Right lobe of liver (tissue), 4 donors: ENCODE measurements at regions not wholly inside any gene's neighbourhood (a gene's known extent, or its start where the extent isn't known, plus 50 kb on each side); places are given as distances from the start of the nearest gene placed in this dataset.

Experiments
- POLR2A ChIP-seq: fragments of 450-650 bp; IDR thresholded peaks from one replicate; pipeline ENCODE4 v1.6.1; 2017; ENCODE audit warnings: antibody characterized with exemption, mild to moderate bottlenecking
- TF ChIP-seq, protein P1 (sequence below), 4 donors: fragments of 200-600 bp in 3 of 4; fragments of 450-650 bp in 1 of 4; IDR thresholded peaks; one replicate each; pipeline versions ENCODE4 v1.5.1 to v1.8.0; 2016 to 2022; ENCODE audit warnings: antibody characterized with exemption in 4 of 4, mild to moderate bottlenecking in 2 of 4
- donor health status: DM: no; HTN: no; CAD: no.
- donor health status: DM: no; HTN: no; CAD: no.
- donor health status: DM: no; HTN: yes; CAD: no.

GRCh38 chr2:187869195-187869594 is 315.0 kb upstream of the TFPI start:
- TF ChIP-seq, protein P1, sequence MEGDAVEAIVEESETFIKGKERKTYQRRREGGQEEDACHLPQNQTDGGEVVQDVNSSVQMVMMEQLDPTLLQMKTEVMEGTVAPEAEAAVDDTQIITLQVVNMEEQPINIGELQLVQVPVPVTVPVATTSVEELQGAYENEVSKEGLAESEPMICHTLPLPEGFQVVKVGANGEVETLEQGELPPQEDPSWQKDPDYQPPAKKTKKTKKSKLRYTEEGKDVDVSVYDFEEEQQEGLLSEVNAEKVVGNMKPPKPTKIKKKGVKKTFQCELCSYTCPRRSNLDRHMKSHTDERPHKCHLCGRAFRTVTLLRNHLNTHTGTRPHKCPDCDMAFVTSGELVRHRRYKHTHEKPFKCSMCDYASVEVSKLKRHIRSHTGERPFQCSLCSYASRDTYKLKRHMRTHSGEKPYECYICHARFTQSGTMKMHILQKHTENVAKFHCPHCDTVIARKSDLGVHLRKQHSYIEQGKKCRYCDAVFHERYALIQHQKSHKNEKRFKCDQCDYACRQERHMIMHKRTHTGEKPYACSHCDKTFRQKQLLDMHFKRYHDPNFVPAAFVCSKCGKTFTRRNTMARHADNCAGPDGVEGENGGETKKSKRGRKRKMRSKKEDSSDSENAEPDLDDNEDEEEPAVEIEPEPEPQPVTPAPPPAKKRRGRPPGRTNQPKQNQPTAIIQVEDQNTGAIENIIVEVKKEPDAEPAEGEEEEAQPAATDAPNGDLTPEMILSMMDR (IDR thresholded peaks at IDR 0.05) = no peak
- no peak for TF ChIP-seq POLR2A
